ENCODE measurements at regions not wholly inside any gene's neighbourhood (a gene's known extent, or its start where the extent isn't known, plus 50 kb on each side); places are given as distances from the start of the nearest gene placed in this dataset.

- TF ChIP-seq CTCF (optimal IDR thresholded peaks at IDR 0.05 in 1 of 3, IDR thresholded peaks at IDR 0.05 in 1 of 3, conservative IDR thresholded peaks at IDR 0.05 in 1 of 3; ENCODE audit: extremely low read depth in 1 of 3, insufficient read depth in 2 of 3, low read length in 3 of 3) (no peak), EZH2 (IDR thresholded peaks at IDR 0.05; ENCODE audit: low read length) (no peak)
These were observed 1060.3 kb downstream of the DSC3 start for GRCh38 chr18:29982218-29982617.

Measured in keratinocyte (primary cell).